Loucy (cell line): ENCODE measurements at regions not wholly inside any gene's neighbourhood (a gene's known extent, or its start where the extent isn't known, plus 50 kb on each side); places are given as distances from the start of the nearest gene placed in this dataset.

ENCODE experiments used
- H2AFZ ChIP-seq: fragments of 200-600 bp; sonication (generic); 2 replicates; pipeline ENCODE4 v1.6.0; 2016; ENCODE audit warnings: antibody characterized with exemption, mild to moderate bottlenecking, low read length, moderate library complexity
- H3F3A ChIP-seq: fragments of 200-600 bp; 2 replicates; pipeline ENCODE4 v1.6.0; 2016; ENCODE audit warnings: antibody characterized with exemption, low read depth, mild to moderate bottlenecking
- H3K27me3 ChIP-seq: fragments of 200-600 bp; sonication (generic); 2 replicates; pipeline ENCODE4 v1.6.1; 2014; ENCODE audit warnings: low read length, mild to moderate bottlenecking; ENCODE audit not compliant: insufficient read depth, poor library complexity, severe bottlenecking
- H3K36me3 ChIP-seq: fragments of 200-600 bp; sonication (generic); 2 replicates; pipeline ENCODE4 v1.6.1; 2016; ENCODE audit warnings: low read length; ENCODE audit not compliant: insufficient read depth
- H3K4me1 ChIP-seq: fragments of 200-600 bp; sonication (generic); 2 replicates; pipeline ENCODE4 v1.5.1; 2014; ENCODE audit warnings: low read length, mild to moderate bottlenecking; ENCODE audit not compliant: insufficient read depth, poor library complexity, severe bottlenecking
- H3K4me2 ChIP-seq: fragments of 200-600 bp; sonication (generic); 2 replicates; pipeline ENCODE4 v1.6.0; 2014; ENCODE audit warnings: antibody characterized with exemption, low read length, low read depth, mild to moderate bottlenecking; ENCODE audit not compliant: poor library complexity, severe bottlenecking
- H3K4me3 ChIP-seq: fragments of 200-600 bp; sonication (generic); 2 replicates; pipeline ENCODE4 v1.5.1; 2014; ENCODE audit warnings: low read length, mild to moderate bottlenecking, mixed read lengths; ENCODE audit not compliant: poor library complexity, severe bottlenecking
- H3K79me2 ChIP-seq: fragments of 200-600 bp; sonication (generic); 2 replicates; pipeline ENCODE4 v1.6.1; 2014; ENCODE audit warnings: low read length; ENCODE audit not compliant: insufficient read depth
- H3K9ac ChIP-seq: fragments of 200-600 bp; sonication (generic); 2 replicates; pipeline ENCODE4 v1.6.0; 2014; ENCODE audit warnings: mild to moderate bottlenecking, low read depth, low read length, moderate library complexity; ENCODE audit not compliant: poor library complexity, severe bottlenecking
- H3K9me2 ChIP-seq: fragments of 200-600 bp; sonication (generic); replicated peaks from 2 replicates; pipeline ENCODE4 v1.6.1; 2016; ENCODE audit warnings: low read depth, low read length, mixed read lengths
- H3K9me3 ChIP-seq: fragments of 200-600 bp; sonication (generic); 2 replicates; pipeline ENCODE4 v1.6.1; 2014; ENCODE audit warnings: mild to moderate bottlenecking, antibody characterized with exemption, low read length, low read depth; ENCODE audit not compliant: insufficient read depth
- H4K20me1 ChIP-seq: fragments of 200-600 bp; sonication (generic); 2 replicates; pipeline ENCODE4 v1.6.0; 2014; ENCODE audit warnings: antibody characterized with exemption, low read length, mild to moderate bottlenecking; ENCODE audit not compliant: insufficient read depth, poor library complexity, severe bottlenecking
- EZH2phosphoT487 ChIP-seq: fragments of 200-600 bp; IDR thresholded peaks from 2 replicates; pipeline ENCODE4 v1.6.1; 2018; ENCODE audit warnings: antibody characterized with exemption, mild to moderate bottlenecking, moderate library complexity, borderline replicate concordance
- TF ChIP-seq, protein P1 (sequence below): fragments of 200-600 bp; sonication (generic); conservative IDR thresholded peaks from 2 replicates; pipeline ENCODE4 v1.5.1; 2014; ENCODE audit warnings: mild to moderate bottlenecking, antibody characterized with exemption, low read length

GRCh38 chr22:22704156-22704946 lies 59.9 kb downstream of the GGTLC2 start:
- Histone ChIP-seq H3K4me1 (no peaks in the 10 kb centered on the region), H3K9me2 (no peaks in the 10 kb centered on the region), H3K79me2 (no peaks in the 10 kb centered on the region), H3K4me2 (no peak overlapping the region), H3K4me3 (no peak overlapping the region), H3F3A (no peaks in the 10 kb centered on the region), H3K36me3 (no peaks in the 10 kb centered on the region), H3K9me3 (no peaks in the 10 kb centered on the region), H3K27me3 (no peaks in the 10 kb centered on the region), H3K9ac (no peak overlapping the region), H2AFZ (no peak overlapping the region), H4K20me1 (no peaks in the 10 kb centered on the region)
- TF ChIP-seq, protein P1, sequence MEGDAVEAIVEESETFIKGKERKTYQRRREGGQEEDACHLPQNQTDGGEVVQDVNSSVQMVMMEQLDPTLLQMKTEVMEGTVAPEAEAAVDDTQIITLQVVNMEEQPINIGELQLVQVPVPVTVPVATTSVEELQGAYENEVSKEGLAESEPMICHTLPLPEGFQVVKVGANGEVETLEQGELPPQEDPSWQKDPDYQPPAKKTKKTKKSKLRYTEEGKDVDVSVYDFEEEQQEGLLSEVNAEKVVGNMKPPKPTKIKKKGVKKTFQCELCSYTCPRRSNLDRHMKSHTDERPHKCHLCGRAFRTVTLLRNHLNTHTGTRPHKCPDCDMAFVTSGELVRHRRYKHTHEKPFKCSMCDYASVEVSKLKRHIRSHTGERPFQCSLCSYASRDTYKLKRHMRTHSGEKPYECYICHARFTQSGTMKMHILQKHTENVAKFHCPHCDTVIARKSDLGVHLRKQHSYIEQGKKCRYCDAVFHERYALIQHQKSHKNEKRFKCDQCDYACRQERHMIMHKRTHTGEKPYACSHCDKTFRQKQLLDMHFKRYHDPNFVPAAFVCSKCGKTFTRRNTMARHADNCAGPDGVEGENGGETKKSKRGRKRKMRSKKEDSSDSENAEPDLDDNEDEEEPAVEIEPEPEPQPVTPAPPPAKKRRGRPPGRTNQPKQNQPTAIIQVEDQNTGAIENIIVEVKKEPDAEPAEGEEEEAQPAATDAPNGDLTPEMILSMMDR = no peak
- no peak for TF ChIP-seq EZH2phosphoT487

DNA sequence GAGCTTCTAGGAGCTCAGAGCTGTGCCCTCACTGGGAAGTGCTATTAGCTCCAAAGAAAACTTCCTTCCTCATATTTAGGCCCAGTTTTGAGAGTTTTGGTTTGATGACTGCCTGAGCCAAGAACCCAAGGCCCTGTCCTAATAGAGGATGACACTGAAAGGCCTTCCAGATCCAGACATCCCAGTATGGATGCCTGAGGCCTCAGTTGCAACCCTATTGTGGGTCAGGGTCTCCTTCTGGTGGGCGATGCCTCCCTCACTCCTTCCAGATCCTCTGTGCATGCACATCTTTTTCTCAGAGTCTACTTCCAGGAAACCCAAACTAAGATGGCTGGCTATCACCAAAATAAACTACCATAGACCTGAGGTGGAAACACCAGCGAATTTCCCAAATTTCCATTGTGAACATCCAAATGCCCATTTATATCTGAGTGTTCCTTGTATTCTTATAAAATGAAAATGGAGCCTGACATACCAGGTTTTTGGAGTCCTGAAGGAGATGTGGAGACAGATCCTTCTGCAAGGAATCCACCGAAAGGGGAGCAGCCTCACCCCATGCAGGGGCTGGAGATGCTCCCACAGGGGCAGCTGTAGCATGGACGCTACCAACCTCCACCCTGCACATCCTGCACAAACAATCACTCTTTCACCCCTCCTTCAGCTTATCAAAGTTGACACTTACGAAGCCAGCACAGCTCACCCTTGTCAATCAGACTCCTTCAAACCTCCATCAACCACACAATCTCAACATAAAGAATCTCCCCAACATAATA lies 61.1 kb downstream of the GGTLC2 start:
- Histone ChIP-seq H3K79me2 (no peaks in the 10 kb centered on the region), H3K4me3 (no peak overlapping the region), H3K4me1 (no peaks in the 10 kb centered on the region), H2AFZ (no peak overlapping the region), H3K27me3 (no peaks in the 10 kb centered on the region), H3K9me2 (no peaks in the 10 kb centered on the region), H4K20me1 (no peaks in the 10 kb centered on the region), H3K4me2 (no peak overlapping the region), H3K9ac (no peak overlapping the region), H3K36me3 (no peaks in the 10 kb centered on the region), H3F3A (no peaks in the 10 kb centered on the region), H3K9me3 (no peaks in the 10 kb centered on the region)
- TF ChIP-seq EZH2phosphoT487 = no peak
- TF ChIP-seq, protein P1 = no peak

DNA sequence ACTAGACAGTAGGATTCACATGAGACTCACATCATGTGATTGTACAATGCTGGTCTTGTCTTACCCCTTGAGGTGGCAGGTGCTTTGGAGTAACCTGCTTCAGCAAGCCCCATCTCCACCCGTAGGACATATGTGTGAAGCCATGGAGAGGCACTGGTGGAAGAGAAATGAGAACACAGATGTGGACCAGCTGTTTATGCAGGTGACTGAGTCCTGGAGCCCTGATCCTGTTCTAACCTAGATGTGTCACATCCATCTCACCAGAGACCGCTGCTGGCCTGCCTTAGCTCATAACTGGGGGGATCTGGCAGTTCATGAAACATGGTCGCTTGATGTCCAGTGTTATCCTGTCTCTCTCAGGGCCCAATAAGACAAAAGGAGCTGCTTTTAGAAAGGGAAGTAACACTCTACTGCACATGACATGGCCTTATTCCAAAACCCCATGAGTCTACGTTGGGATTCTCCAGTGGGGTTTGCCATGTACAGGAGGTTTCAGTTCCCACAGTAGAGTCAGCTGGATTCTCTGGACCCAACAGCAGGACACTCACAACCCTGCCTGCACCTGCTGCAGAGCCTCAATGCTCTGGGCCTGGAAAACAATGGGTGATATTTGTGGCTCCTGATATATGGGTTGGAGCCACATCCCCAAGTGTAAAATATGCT lies 62.0 kb downstream of the GGTLC2 start:
- TF ChIP-seq EZH2phosphoT487 = no peak
- TF ChIP-seq, protein P1 = no peak
- H3K9me3 ChIP-seq = no peaks in the 10 kb centered on the region
- peaks cover 4% of the 10 kb centered on the region for H3K4me1 ChIP-seq
- H3F3A ChIP-seq = no peaks in the 10 kb centered on the region
- H3K9ac ChIP-seq = no peak overlapping the region
- H3K4me3 ChIP-seq = no peak overlapping the region
- no peaks in the 10 kb centered on the region for H4K20me1 ChIP-seq
- H3K36me3 ChIP-seq = no peaks in the 10 kb centered on the region
- no peak overlapping the region for H2AFZ ChIP-seq
- no peak overlapping the region for H3K4me2 ChIP-seq
- H3K27me3 ChIP-seq = no peaks in the 10 kb centered on the region
- no peaks in the 10 kb centered on the region for H3K79me2 ChIP-seq
- H3K9me2 ChIP-seq = no peaks in the 10 kb centered on the region
